Hematopoietic multipotent progenitor cell treated with erythropoietin and hydrocortisone succinate and interleukin-3 and kit ligand, for 8 days (in vitro differentiated cells): ENCODE measurements at regions not wholly inside any gene's neighbourhood (a gene's known extent, or its start where the extent isn't known, plus 50 kb on each side); places are given as distances from the start of the nearest gene placed in this dataset.

Experiments
- DNase-seq: peaks from one replicate; pipeline ENCODE4 v3.0.0-alpha.2; 2015

GRCh38 chrX:8232406-8232805 is 61.3 kb upstream of the VCX2 start:
- no peak for DNase-seq

DNA sequence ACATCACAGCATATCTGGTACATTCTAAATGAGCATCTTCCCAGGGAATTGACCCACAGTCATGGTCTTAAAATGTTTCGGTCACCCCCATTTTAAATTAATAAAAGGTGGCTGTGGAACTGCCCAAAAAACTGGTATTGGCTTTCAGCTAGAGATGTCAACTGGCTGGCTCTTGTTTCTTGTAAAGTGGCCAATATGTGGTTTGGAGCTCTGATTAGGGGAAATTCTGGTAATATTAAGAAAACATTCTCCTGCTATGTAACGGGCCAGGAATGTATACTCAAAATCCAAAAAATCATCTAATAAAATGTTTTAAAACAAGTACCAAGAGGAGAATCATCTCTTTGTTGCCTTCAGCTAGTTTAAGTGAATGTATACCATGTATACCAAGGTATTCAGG is 62.0 kb upstream of the VCX2 start:
- no peak for DNase-seq

DNA sequence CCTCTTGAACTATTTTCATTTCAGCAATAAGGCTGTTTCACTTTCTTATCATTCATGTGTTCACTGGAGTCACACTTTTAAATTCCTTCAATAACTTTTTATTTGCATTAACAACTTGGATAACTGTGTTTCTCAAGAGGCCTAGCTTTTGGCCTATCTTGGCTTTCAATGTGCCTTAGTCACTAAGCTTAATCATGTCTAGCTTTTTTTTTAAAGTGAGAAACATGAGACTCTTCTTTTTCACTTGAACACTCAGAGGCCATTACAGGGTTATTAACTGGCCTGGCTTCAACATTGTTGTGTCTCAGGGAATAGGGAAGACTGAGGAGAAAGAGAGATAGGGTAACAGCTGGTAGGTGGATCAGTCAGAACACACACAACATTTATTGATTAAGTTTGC is 64.0 kb upstream of the VCX2 start:
- DNase-seq, result no peak

- DNase-seq, result no peak
Observed at GRCh38 chrX:8237718-8238117, 66.7 kb upstream of the VCX2 start.

- no peak for DNase-seq
Observed at GRCh38 chrX:8242431-8243020, 71.5 kb upstream of the VCX2 start.

- DNase-seq, result no peak
Observed at GRCh38 chrX:8244301-8244700, 73.2 kb upstream of the VCX2 start.

GRCh38 chrX:8245411-8245810 is 74.3 kb upstream of the VCX2 start:
- no peak for DNase-seq

DNA sequence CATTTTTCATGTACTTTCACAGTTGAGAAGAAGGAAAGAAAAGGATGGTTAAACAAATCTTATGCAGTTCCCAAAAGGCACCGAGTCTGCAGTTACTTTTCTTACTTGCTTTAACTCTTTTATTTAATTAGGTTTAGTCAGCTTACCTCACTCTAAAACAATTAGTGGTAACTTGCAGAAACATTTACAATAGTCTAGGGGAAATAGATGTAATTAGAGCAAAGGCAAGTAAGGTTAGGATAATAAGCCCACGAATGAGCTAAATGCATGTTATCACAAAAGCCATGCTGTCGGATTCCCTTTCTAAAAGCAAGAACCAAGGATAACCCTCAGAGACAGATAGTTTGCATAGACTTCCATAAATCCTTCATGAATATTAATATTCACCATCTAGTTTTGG is 82.0 kb upstream of the VCX2 start:
- DNase-seq, result no peak

DNA sequence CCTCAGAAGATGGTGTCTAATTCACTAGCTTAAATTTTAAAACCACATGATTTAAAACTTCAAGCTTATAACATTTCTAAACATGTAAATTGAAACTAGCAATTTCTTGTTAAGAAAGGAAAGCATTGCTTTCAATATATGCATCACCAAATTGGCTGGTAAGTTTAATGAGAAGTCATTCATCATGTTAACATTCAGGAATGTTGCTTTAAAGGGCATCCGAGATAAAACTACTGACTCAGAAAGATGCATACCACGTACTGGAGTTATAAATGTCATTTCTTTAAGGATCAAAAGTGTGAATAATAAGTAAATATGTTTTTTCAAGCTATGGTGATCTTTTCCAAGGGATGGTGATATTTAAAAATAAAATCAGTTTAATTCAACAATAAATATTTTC is 83.3 kb upstream of the VCX2 start:
- no peak for DNase-seq

- no peak for DNase-seq
Observed at GRCh38 chrX:8272821-8273220, 101.8 kb upstream of the VCX2 start.

DNA sequence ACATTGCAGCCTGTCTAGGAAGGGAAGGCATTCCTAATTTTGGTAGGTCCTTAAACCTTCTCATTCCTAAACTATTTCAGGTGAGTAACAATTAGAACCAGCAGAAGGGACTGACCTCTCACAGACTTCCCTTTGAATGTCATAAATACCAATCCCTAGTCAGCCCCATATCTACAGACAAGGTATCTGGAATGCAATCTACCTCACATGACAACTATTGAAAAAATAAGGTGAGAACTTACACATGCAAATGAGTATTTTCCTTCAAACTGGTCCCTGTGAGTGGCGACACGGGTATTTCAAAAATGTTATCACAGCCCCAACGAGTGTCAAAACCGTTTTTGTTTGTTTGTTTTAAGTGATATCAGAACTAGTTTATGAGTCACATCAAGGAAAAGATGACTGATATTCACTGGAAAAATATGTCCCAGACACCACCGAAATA is 102.4 kb upstream of the VCX2 start:
- DNase-seq, result no peak

DNA sequence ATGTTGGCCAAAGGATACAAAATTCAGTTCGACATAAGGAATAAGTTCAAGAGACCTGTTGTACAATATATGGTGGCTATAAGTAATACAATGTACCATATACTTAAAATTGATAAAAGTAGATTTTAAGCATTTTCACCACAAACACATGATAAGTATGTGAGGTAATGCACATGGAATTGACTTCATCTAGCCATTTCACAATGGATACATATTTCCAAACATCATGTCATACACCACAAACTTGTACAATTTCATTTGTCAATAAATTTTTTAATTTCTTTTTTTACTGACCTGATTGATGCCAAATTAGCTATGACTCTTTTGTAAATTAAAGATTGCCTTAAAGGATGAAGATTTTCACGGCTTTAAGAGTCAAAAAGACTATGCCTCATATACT is 103.1 kb upstream of the VCX2 start:
- no peak for DNase-seq

DNA sequence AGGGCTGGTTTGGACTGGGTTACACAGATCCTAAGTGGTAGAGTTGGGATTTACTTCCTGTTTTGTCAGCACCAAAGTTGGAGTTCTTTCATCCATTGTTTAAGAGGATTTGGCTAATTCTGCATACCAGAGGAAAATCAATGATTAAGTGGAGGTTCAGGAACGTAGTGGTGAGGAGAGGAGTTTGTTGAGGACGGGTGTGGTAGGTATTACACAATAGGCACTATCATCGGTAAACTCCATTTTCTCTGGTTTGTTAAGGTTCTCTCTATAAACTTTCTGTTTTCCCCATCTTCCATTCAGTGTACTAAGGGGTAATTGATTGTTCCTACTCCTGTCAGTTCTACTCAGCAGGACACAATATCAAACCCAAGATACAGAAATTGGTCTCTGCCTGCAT is 107.5 kb upstream of the VCX2 start:
- DNase-seq, result no peak

GRCh38 chrX:8279323-8279722 is 108.3 kb upstream of the VCX2 start:
- no peak for DNase-seq

DNA sequence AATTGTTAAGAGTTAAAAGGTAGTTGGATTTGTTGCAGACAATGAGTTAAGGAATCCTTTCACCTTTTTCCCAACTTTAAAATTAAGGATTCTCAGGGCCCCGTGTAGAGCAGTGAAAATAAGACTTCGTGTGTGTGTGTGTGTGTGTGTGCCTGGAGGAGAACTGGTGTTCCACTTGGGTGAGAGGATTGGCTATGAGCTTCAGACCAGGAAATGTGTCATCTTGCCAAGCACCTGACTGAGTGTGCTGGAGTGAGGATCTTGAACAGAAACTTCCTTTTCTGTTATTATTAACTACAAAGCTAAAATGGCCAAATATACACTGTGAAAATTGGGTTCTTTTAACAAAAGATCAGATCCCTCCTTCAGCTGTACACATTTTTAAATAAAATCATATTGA is 113.1 kb upstream of the VCX2 start:
- DNase-seq, result no peak

GRCh38 chrX:8288590-8288989 is 117.5 kb upstream of the VCX2 start:
- no peak for DNase-seq

DNA sequence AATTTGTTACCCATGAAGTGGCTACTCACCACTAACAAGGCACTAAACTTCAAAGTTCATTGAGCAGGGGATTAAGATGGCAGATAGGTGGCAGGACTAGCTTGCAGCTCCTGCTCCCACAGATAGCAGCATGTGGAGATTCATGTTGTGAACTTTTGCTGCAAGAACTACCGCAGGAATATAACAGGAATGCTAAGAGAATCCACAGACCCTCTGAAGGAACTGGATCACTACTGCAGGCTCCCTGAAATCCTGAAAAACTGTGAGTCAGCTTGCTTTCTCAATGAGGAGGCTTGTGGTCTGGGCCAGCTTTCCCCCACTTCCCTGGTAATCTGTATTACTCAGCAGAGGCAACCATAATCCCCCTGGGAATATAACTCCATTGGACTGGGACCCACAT is 118.5 kb upstream of the VCX2 start:
- no peak for DNase-seq

DNA sequence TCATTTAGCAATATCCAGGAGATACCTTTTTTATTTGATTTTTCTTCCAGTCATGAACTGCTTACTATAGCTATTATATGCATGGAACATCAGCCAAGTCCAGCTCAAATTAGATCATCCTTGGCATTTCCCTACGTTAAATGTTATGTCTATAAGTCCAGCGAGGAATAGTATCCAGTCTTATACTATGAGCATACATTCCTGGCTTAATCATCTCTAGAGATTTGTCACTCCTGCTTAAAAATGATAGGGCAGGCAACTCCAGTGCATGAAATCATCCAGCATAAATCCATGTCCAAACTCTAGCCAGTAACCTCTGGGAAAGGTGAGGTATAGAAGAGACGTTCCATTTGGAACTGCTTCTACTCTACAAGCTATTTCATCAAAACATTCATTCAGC is 126.7 kb upstream of the VCX2 start:
- no peak for DNase-seq

GRCh38 chrX:8304668-8305067 is 133.6 kb upstream of the VCX2 start:
- no peak for DNase-seq

GRCh38 chrX:8305350-8305749 is 134.3 kb upstream of the VCX2 start:
- DNase-seq, result no peak

DNA sequence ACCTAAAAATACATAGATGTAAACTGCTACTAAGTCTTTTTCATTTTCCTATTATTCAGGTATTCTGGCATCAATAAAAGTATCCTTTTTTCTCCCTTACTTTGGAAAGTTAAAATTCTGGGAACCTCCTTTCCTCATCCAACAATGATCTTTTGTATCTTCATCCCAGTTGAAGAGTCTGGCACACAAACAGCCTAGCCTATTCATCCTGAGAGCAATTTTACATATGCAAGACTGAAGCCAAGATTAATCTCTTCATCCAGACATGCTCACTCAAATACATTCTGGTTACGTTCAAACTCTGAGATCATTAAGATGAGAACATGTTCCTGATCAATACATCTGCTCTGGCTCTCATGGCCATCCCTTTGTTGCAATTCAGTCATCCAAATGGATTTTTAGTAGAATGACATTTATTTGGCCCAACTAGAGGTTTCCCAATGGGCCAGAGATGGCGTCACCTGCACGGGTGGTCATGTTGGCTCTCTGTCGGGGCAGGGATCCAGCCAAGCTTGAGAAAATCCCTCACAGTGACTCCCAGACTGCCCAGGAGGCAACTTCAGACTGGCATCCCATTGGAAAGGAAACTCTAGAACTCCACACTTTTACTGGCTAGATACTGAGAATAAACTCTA is 135.3 kb upstream of the VCX2 start:
- DNase-seq, result no peak

DNA sequence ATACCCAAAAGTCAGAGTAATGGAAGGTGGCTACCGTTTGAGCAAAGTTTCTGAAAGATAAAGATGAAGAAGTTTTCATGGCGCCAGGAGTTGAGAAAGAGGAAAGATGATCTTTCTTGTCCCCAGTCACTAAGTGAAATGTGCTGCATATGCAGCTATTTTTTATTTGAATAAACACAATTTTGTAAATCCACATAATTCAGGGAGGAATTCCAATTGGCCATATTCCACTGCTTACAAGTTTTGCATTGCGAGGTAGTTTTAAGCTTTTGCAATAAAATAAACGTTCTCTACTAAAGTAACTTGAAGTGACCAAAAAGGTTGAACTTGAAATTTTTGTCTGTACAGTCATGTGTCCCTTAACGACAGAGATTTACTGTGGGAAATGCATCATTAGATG is 139.3 kb upstream of the VCX2 start:
- no peak for DNase-seq

DNA sequence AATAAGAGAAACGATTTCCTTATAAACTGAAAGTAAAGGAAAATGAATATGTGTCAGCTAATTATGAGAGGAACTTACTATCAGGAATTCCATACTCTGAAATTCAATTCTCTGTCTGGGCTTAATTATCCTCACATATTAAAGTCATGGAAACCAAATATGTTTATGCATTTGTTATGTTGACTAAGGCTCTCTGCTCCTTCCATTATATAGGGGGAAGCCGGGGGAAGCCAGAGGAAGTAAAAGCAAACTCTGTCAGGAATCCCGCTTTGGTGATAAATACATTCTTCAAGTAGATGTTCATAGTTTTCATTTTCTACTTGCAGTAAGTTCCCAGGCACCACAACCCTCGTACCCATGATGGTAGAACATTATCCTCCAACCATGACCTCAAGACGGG is 142.8 kb upstream of the VCX2 start:
- no peak for DNase-seq

DNA sequence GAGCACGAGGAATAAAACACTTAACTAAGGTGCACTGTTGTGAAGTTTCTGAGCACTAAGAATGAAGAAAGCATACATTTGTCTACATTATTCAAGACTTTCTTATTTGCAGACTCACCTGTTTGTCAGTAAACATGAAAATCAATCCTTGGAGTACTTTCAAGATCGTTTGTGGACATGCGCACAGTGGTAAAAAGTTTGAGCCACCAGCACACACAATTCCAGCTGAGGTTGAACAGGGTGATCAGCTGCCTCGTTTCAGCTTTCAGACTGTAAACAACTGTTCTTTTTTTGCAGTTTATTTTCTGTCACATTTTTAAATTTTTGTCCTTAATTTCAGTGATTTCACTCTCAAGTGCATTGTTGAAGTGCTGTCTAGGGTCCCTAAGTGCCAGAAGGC is 143.8 kb upstream of the VCX2 start:
- DNase-seq, result no peak

DNA sequence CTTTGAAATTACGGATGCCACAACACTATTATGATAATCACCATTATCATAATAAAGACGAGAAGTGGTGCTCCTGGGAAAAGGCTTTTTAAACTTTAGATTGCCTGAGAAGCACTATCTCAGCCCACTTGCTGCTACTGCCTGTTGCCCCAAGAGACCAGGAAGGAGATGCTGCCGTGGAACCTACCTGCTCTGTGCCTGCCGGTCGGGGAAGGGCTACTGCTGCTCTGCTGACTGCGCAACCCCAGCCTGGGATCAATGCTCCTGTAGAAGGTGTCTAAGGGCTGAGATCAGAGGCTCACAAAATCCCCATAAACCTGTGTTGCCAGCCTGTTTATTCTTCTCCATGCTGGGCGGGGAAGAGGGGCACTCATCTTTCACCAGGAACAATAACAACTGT is 145.3 kb upstream of the VCX3B start:
- no peak for DNase-seq
